NCI-H2081 (cell line): ENCODE measurements at regions not wholly inside any gene's neighbourhood (a gene's known extent, or its start where the extent isn't known, plus 50 kb on each side); places are given as distances from the start of the nearest gene placed in this dataset.

Experiments used
- DNase-seq, 2 experiments: peaks; one replicate each; lab custom pipeline; 2025; lab: John Stamatoyannopoulos, UW

- no peak for DNase-seq
These were observed 510.6 kb upstream of the CNKSR2 start for GRCh38 chrX:20863649-20864048.

GRCh38 chrX:20861113-20861512 is 513.1 kb upstream of the CNKSR2 start:
- DNase-seq = no peak

- no peak for DNase-seq
These were observed 516.5 kb upstream of the CNKSR2 start for GRCh38 chrX:20857746-20858145.

GRCh38 chrX:20838477-20838876 is 535.7 kb upstream of the CNKSR2 start:
- DNase-seq = no peak

- peak; percentile 11 to 61 for DNase-seq
These were observed 544.3 kb upstream of the CNKSR2 start for GRCh38 chrX:20829665-20830491.

- DNase-seq = no peak
These were observed 548.2 kb upstream of the CNKSR2 start for GRCh38 chrX:20825984-20826383.

- no peak for DNase-seq
These were observed 537.3 kb upstream of the RPS6KA3 start for GRCh38 chrX:20803971-20804370.

GRCh38 chrX:20802036-20802435 is 535.3 kb upstream of the RPS6KA3 start:
- DNase-seq = no peak

- no peak for DNase-seq
These were observed 529.7 kb upstream of the RPS6KA3 start for GRCh38 chrX:20796450-20796849.

GRCh38 chrX:20789103-20789502 is 522.4 kb upstream of the RPS6KA3 start:
- DNase-seq = no peak

GRCh38 chrX:20767346-20767745 is 500.6 kb upstream of the RPS6KA3 start:
- DNase-seq = no peak

GRCh38 chrX:20756585-20756984 is 489.9 kb upstream of the RPS6KA3 start:
- DNase-seq = no peak

GRCh38 chrX:20753076-20753475 is 486.4 kb upstream of the RPS6KA3 start:
- DNase-seq = no peak

GRCh38 chrX:20746690-20747089 is 480.0 kb upstream of the RPS6KA3 start:
- DNase-seq = no peak

GRCh38 chrX:20743046-20743445 is 476.3 kb upstream of the RPS6KA3 start:
- peak in 1 of 2 experiments; percentile 20 for DNase-seq

- peak in 1 of 2 experiments; percentile 28 for DNase-seq
These were observed 475.4 kb upstream of the RPS6KA3 start for GRCh38 chrX:20742106-20742505.

GRCh38 chrX:20740443-20740842 is 473.7 kb upstream of the RPS6KA3 start:
- DNase-seq = no peak

- no peak for DNase-seq
These were observed 472.5 kb upstream of the RPS6KA3 start for GRCh38 chrX:20739038-20739745.

- DNase-seq = no peak
These were observed 462.7 kb upstream of the RPS6KA3 start for GRCh38 chrX:20729416-20729815.

- DNase-seq = no peak
These were observed 460.7 kb upstream of the RPS6KA3 start for GRCh38 chrX:20727447-20727846.

- no peak for DNase-seq
These were observed 454.4 kb upstream of the RPS6KA3 start for GRCh38 chrX:20720954-20721626.

- peak in 1 of 2 experiments; percentile 26 for DNase-seq
These were observed 452.1 kb upstream of the RPS6KA3 start for GRCh38 chrX:20718592-20719380.
